ENCODE measurements at regions not wholly inside any gene's neighbourhood (a gene's known extent, or its start where the extent isn't known, plus 50 kb on each side); places are given as distances from the start of the nearest gene placed in this dataset.

- DNase-seq (ENCODE audit: low spot score): no peak
Measured at GRCh38 chr3:116767726-116768125, 58.1 kb downstream of the TUSC7 start.

GRCh38 chr3:116770815-116771450, 61.4 kb downstream of the TUSC7 start:
- DNase-seq (ENCODE audit: low spot score): peak; percentile 71

- no peak for DNase-seq (ENCODE audit: low spot score)
Measured at GRCh38 chr3:116776880-116777785, 67.6 kb downstream of the TUSC7 start.

- DNase-seq (ENCODE audit: low spot score): no peak
Measured at GRCh38 chr3:116785226-116785625, 75.6 kb downstream of the TUSC7 start.

GRCh38 chr3:116802651-116803050, 93.1 kb downstream of the TUSC7 start:
- no peak for DNase-seq (ENCODE audit: low spot score)

- DNase-seq (ENCODE audit: low spot score): no peak
Measured at GRCh38 chr3:116806351-116806750, 96.8 kb downstream of the TUSC7 start.

- DNase-seq (ENCODE audit: low spot score): no peak
Measured at GRCh38 chr3:116808725-116809124, 99.1 kb downstream of the TUSC7 start.

GRCh38 chr3:116809208-116809607, 99.6 kb downstream of the TUSC7 start:
- DNase-seq (ENCODE audit: low spot score): no peak

GRCh38 chr3:116811754-116812153, 102.2 kb downstream of the TUSC7 start:
- DNase-seq (ENCODE audit: low spot score): no peak

- no peak for DNase-seq (ENCODE audit: low spot score)
Measured at GRCh38 chr3:116812949-116813348, 103.4 kb downstream of the TUSC7 start.

- no peak for DNase-seq (ENCODE audit: low spot score)
Measured at GRCh38 chr3:116815321-116815720, 105.7 kb downstream of the TUSC7 start.

- no peak for DNase-seq (ENCODE audit: low spot score)
Measured at GRCh38 chr3:116815831-116816588, 106.4 kb downstream of the TUSC7 start.

- no peak for DNase-seq (ENCODE audit: low spot score)
Measured at GRCh38 chr3:116821371-116821770, 111.8 kb downstream of the TUSC7 start.

GRCh38 chr3:116824208-116824607, 114.6 kb downstream of the TUSC7 start:
- DNase-seq (ENCODE audit: low spot score): no peak

- DNase-seq (ENCODE audit: low spot score): no peak
Measured at GRCh38 chr3:116833202-116833601, 123.6 kb downstream of the TUSC7 start.

- no peak for DNase-seq (ENCODE audit: low spot score)
Measured at GRCh38 chr3:116834816-116835215, 125.2 kb downstream of the TUSC7 start.

- no peak for DNase-seq (ENCODE audit: low spot score)
Measured at GRCh38 chr3:116835658-116836057, 126.1 kb downstream of the TUSC7 start.

- DNase-seq (ENCODE audit: low spot score): no peak
Measured at GRCh38 chr3:116836286-116836685, 126.7 kb downstream of the TUSC7 start.

GRCh38 chr3:116837483-116837882, 127.9 kb downstream of the TUSC7 start:
- no peak for DNase-seq (ENCODE audit: low spot score)

GRCh38 chr3:116841003-116841735, 131.6 kb downstream of the TUSC7 start:
- DNase-seq (ENCODE audit: low spot score): no peak

GRCh38 chr3:116842254-116842957, 132.8 kb downstream of the TUSC7 start:
- no peak for DNase-seq (ENCODE audit: low spot score)
